NCI-H2196 treated with DMSO at 0.1 percent for 48 hours (cell line): ENCODE measurements at regions not wholly inside any gene's neighbourhood (a gene's known extent, or its start where the extent isn't known, plus 50 kb on each side); places are given as distances from the start of the nearest gene placed in this dataset.

Source experiments
- DNase-seq: peaks from one replicate; lab custom pipeline; 2025; ENCODE audit not compliant: unreplicated experiment; lab: John Stamatoyannopoulos, UW

GRCh38 chr16:80309178-80309577 is 231.6 kb upstream of the DYNLRB2 start:
- DNase-seq, result no peak

- no peak for DNase-seq
Measured at GRCh38 chr16:80305410-80305809, 235.4 kb upstream of the DYNLRB2 start.

- no peak for DNase-seq
Measured at GRCh38 chr16:80303691-80304090, 237.1 kb upstream of the DYNLRB2 start.

- no peak for DNase-seq
Measured at GRCh38 chr16:80300876-80301275, 239.9 kb upstream of the DYNLRB2 start.

- DNase-seq, result no peak
Measured at GRCh38 chr16:80300456-80300855, 240.3 kb upstream of the DYNLRB2 start.

- DNase-seq, result no peak
Measured at GRCh38 chr16:80299416-80299815, 241.4 kb upstream of the DYNLRB2 start.

GRCh38 chr16:80298676-80299075 is 242.1 kb upstream of the DYNLRB2 start:
- no peak for DNase-seq

- no peak for DNase-seq
Measured at GRCh38 chr16:80296034-80296433, 244.8 kb upstream of the DYNLRB2 start.

GRCh38 chr16:80294172-80294571 is 246.6 kb upstream of the DYNLRB2 start:
- DNase-seq, result no peak

- no peak for DNase-seq
Measured at GRCh38 chr16:80288616-80289015, 252.2 kb upstream of the DYNLRB2 start.

GRCh38 chr16:80287674-80288073 is 253.1 kb upstream of the DYNLRB2 start:
- no peak for DNase-seq

- no peak for DNase-seq
Measured at GRCh38 chr16:80285104-80285503, 255.7 kb upstream of the DYNLRB2 start.

GRCh38 chr16:80283466-80284392 is 257.1 kb upstream of the DYNLRB2 start:
- no peak for DNase-seq

- DNase-seq, result no peak
Measured at GRCh38 chr16:80280557-80280956, 260.2 kb upstream of the DYNLRB2 start.

GRCh38 chr16:80279656-80280055 is 261.1 kb upstream of the DYNLRB2 start:
- DNase-seq, result no peak

GRCh38 chr16:80277182-80277581 is 263.6 kb upstream of the DYNLRB2 start:
- DNase-seq, result no peak

GRCh38 chr16:80274576-80275191 is 266.1 kb upstream of the DYNLRB2 start:
- DNase-seq, result no peak

GRCh38 chr16:80273635-80274538 is 266.9 kb upstream of the DYNLRB2 start:
- DNase-seq, result no peak

GRCh38 chr16:80265624-80266306 is 275.0 kb upstream of the DYNLRB2 start:
- no peak for DNase-seq

- DNase-seq, result no peak
Measured at GRCh38 chr16:80263848-80264694, 276.7 kb upstream of the DYNLRB2 start.
